Stimulated activated CD4-positive, alpha-beta T cell treated with anti-CD3 and anti-CD28 coated beads, TNF-alpha, amount 100 ng/mL, for 4 hours (primary cell): ENCODE measurements at regions not wholly inside any gene's neighbourhood (a gene's known extent, or its start where the extent isn't known, plus 50 kb on each side); places are given as distances from the start of the nearest gene placed in this dataset.
"Not testable (repeated sequence)": the region's sequence is repeated elsewhere in the genome, so short reads cannot be mapped to it uniquely, and the experiment has no call there.

ENCODE experiments used
- DNase-seq, 3 experiments: peaks; one replicate each; pipeline ENCODE4 v3.0.0-alpha.2; 2020; ENCODE audit warnings: low read depth in 3 of 3

DNA sequence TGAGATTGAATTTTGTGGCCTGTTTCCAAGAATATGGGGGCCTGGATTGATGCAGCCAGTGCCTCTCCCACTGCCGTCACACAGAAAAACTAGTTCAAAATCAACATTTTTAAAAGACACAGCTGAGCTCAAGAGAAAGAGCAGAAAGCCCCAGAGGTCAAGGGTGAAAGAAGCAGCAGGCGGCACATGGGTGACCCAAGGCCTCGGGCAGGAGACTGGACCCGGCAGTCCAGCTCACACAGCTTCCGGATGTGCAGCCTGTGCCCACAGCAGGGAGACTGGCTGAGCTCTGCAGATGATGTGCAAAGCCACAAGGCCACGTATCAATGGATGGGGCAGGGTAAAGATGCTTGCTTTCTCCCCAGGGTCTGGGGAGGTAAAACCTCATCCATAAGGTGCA is 50.4 kb upstream of the RNF32 start:
- no peak for DNase-seq

DNA sequence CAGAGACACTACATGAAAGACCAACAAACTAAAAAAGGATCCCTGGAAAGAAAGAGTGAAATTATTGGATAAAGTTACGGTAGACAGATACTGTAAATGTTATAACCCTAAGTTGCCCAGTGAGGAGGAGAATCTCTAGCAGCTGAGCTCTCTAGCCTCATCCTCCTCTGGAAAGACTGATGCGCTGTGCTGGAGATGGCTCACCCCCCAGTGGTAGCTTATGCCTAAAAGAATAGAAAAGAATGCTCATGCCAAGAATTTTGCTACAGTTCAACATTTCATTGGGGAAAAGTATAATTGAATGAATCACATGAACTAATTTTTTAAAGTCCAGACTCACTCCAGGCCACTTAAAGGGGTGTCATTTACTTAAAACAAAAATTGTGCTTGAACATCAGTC is 50.8 kb upstream of the RNF32 start:
- no peak for DNase-seq

GRCh38 chr7:156585926-156586325 is 54.6 kb upstream of the RNF32 start:
- no peak for DNase-seq

DNA sequence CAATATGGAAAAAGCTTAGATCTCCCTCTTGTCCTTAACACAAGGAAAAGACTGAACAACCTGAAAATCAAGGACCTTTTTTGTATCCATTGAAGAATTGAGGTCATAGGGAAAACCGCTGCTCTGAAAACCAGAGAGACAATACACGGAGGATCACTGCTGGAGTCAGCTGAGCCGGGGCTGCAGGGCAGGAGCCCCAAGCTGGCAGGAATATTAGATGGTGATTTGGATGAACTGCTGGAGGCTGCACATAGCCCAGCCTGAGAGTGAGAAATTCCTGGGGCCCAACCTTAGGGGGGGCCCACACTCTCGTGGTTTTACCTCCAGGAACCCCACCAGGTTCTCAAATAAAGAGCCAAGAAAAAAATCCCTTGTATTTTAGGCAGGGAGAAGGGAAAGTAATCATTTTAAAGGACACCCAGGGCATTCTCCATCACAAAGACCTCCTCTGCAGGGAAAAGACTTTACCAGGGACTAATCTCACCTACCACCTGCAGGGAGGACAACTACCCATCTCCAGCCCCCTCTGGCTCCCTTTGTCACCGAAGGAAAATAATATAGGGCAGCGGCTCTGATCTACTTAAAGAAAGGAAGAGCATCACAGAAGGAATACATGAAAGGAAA is 55.4 kb upstream of the RNF32 start:
- DNase-seq = no peak

DNA sequence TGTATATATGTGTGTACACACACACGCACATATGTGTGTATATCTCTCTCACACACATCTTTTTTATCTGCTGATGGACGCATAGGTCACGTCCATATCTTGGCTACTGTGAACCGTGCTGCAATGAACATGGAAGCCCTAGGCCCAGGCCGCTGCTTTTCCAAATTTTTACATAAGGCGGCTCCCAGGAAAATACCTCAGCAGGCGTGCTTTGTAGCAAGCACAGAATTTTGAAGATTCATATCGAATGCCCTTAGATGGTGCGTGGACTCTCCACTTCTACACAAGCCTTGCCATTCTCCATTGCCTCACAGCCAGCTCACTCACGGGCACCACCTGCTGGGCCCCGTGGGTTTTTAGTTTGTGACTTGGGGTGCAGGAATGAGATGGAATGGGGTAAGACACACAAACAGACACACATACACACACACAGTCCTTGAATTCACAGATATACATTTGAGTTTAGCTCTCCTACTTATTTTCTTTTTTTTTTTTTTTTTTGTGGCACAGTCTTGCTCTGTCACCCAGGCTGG is 57.9 kb upstream of the RNF32 start:
- no peak for DNase-seq

- no peak for DNase-seq
Observed at GRCh38 chr7:156580036-156580435, 60.5 kb upstream of the RNF32 start.

GRCh38 chr7:156579566-156579965 is 61.0 kb upstream of the RNF32 start:
- no peak for DNase-seq

DNA sequence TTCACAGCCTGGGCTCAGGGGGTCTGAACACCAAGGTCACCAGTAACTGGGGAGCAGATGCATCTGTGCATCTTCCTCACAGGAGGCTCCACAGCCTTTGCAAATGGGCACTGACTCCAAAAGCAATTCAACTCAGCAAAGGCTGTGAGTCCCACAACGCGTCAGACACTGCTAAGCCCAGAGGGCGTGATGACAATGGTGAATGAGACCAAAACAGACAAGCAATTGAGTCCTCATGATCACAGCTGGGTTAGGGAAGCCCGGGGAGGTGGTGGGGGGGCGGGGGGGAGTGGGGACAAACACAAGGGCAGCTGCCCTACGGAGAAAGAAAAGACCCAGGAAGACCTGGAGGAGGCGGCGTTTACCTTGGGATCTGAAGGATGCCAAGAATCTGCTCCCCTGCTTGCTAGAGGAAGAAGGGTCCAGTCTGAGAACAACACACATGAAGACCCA is 61.6 kb upstream of the RNF32 start:
- no peak for DNase-seq

GRCh38 chr7:156578578-156578940 is 62.0 kb upstream of the RNF32 start:
- DNase-seq = no peak

DNA sequence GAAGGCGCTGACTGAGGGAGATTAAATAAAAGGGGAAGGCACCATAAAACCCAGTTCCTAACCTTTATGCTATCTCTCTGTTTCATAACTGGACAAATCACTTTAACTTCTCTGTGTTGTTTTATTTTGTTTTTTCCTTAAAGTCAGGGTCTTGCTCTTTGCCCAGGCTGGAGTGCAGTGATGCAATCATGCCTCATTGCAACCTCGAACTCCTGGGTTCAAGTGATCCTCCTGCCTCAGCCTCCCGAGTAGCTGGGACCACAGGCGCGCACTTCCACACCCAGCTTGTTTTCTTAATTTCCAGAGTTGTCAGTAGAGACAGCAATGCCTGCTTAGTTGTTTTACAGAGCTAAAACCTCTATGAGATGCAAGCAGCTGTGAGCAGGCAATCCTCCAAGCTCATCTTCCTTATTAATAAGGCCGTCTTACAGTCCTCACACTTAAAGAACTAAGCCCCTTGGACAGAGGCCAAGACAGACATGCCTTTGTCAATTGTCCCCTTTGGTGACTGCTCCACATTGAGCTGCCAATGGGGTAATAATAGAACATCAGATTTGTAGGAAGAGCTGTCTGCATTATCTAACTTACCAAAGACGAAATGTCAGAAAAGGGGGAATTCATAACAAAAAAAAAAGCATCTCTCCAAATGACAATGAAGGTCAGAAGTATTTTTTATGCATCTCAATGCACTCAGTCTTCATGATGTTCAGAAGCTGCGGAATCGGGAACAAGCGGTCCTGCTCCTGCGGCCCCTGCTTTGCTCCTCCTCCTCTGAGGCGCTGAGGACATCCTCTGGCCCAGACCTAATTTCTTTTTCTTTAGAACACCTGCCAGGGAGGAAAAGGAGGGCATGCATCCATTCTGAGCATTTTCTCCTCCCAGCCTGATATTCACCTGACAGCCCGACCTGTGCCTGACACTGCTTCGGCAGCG is 62.7 kb upstream of the RNF32 start:
- DNase-seq = no peak

DNA sequence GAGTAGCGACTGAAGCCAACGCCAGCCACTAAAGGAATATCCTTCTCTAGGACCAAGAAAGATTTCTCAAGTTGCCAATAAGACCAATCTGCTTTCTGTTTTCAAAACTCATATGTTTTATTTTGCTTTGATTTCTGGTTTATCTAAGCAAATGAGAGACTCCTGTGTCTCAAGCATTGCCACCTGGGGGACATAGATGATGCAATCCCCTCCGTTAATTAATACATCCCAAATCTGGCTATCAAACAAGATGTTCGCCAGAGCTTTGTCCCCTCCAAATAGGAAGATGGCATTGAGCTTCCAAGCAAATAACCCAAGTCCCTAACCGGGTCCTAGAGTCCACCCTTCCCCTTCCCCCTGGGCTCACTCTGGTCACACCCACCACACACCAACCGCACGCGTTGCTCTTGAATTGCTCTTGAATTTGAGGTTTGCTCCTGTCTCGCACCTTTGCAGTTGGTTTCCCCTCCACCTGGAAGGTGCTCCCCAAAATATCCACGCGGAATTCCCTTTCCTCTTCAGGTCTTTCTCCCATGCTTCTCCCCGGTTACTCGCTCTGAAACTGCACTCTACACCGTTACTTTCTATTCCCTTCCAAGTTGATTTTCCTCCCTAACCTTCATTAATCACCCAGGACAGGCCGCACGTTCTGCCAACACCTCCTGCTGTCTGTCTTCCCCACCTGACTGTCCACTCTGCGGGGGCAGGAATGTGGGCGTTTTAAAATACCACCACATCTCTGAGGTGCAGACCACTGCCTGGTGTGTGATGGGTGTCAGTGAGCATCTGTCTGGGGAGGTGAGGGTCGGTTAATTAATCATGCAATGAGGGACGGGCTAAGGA is 64.1 kb upstream of the RNF32 start:
- no peak for DNase-seq

GRCh38 chr7:156568258-156568657 is 72.3 kb upstream of the RNF32 start:
- DNase-seq = no peak

DNA sequence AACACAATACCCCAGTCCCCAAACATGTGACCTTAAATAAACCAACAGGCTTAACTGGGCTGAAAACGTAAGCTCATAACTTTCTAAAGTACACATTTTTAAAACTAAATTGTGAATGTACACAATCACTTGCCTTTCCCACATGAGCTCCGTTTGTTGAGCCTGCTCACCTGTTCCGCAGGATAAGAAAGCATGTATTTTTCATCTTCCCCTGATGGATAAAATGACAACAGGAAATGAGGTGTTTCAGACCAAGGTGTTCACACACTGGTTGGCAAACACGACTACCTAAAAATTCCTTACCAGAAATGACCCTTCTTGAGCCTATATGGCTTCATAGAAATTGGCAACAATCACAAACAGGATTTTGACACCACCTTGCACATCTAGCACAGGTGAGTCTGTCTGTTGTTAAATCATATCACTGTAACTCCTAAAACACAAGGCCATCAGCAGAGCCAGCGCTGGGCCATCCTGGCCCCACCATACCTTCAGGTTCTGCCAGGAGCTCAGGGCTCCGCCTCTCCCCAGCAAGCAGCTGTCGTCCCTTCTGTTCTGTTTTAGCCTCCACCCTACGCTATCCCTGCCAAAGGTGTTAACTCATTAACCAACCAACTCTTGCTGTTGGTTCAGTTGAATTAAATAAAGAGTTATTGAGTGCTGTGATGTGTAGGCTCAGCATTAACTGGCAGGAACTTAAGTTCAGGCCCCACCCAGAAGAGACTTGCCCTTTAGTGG is 73.6 kb upstream of the RNF32 start:
- no peak for DNase-seq

GRCh38 chr7:156565002-156565401 is 75.6 kb upstream of the RNF32 start:
- DNase-seq = not testable (repeated sequence)

DNA sequence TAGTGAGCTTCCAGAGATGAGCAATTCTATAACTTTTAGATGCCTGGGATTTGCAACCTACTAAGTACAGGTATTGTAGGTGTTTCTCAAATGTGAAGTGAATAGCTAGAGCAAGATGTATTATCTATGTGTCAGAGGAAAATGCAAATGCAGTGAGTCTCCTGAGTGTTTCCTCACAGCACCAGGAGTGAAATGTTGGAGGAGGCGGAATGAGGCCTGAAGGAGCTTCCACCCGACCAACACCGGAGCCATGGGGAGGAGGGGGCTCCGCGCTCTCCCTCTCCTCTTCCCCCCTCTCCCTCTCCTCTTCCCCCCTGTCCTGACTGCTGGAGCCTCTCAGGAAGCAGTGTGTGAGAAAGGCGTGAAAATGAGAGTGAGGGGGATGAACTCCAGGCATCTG is 79.9 kb upstream of the RNF32 start:
- no peak for DNase-seq

- no peak for DNase-seq
Observed at GRCh38 chr7:156560075-156560474, 80.5 kb upstream of the RNF32 start.

DNA sequence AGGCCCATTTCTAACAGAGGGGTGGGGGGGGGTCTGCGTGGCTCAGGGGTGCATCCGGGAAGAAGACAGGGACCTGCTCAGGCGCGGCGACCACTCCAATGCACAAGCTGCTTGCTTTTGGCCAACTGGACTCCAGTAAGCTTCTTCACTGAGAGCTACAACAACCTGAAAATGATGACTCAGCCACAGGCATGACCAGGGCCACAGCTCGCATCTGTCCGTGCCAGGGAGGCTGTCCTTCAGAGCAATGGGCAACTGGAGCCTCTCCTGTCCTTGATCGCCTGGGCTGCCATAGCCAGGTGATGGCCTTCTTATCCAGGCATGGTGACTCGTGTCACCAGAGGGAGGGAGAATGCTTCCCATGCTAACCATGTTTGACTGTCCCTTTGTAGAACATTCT is 81.6 kb upstream of the RNF32 start:
- DNase-seq = no peak

GRCh38 chr7:156558198-156558597 is 82.4 kb upstream of the RNF32 start:
- DNase-seq = no peak

- DNase-seq = no peak
Observed at GRCh38 chr7:156556083-156556482, 84.5 kb upstream of the RNF32 start.

- DNase-seq = no peak
Observed at GRCh38 chr7:156554488-156554887, 86.1 kb upstream of the RNF32 start.

- no peak for DNase-seq
Observed at GRCh38 chr7:156549636-156550035, 90.9 kb upstream of the RNF32 start.
